GM19035 (cell line): ENCODE measurements at regions not wholly inside any gene's neighbourhood (a gene's known extent, or its start where the extent isn't known, plus 50 kb on each side); places are given as distances from the start of the nearest gene placed in this dataset.
A peak's percentile ranks its signal among the peaks of the same experiment; 100 is the strongest.

Source experiments
- ATAC-seq: cut with Tn5 transposase; IDR thresholded peaks from one replicate; pipeline ENCODE4 v1.9.1; 2021; ENCODE audit not compliant: unreplicated experiment

- no peak for ATAC-seq
Observed at GRCh38 chr13:74620308-74620707, 486.1 kb upstream of the KLF12 start.

DNA sequence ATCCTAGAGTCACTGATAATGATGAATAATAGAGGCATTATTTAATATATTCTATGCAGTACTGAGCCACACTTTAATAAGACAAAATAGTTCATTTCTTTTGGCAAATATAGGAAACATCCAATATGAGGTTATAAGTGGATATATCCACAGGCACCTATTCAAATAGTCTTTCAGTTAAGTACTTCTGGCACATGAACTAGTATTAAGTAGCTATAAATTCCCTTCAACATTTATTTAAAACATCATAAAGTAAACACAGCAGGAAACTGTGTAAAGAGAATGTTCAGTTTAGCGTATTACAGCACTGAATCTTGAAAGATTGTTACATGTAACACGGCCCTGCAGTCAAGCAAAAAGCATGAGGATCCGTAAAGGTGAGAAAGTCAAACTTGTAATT is 463.3 kb upstream of the KLF12 start:
- no peak for ATAC-seq

GRCh38 chr13:74596691-74597090 is 462.5 kb upstream of the KLF12 start:
- ATAC-seq: no peak

GRCh38 chr13:74593688-74594087 is 459.5 kb upstream of the KLF12 start:
- ATAC-seq: no peak

GRCh38 chr13:74586847-74587246 is 452.6 kb upstream of the KLF12 start:
- ATAC-seq: no peak

DNA sequence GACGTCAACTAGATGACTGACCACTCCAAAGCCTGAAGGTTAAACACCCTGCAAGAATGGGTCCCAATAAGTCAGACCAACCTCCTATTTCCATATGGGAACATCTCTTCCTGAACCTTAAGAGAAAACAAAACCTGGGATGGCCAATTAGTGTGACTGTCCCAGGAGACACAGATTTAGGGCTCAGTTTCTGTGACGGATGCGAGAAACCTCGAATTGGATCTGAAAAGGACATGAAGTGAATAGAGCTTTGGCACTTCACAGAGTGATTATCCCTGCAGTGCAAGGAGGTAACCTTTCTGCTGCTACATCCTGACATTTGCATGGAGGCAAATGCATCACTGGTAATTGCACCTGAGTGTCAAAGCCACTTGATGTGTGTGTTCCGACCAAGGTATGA is 442.2 kb upstream of the KLF12 start:
- no peak for ATAC-seq

- ATAC-seq: peak; percentile 75
Observed at GRCh38 chr13:74575729-74576125, 441.5 kb upstream of the KLF12 start.

DNA sequence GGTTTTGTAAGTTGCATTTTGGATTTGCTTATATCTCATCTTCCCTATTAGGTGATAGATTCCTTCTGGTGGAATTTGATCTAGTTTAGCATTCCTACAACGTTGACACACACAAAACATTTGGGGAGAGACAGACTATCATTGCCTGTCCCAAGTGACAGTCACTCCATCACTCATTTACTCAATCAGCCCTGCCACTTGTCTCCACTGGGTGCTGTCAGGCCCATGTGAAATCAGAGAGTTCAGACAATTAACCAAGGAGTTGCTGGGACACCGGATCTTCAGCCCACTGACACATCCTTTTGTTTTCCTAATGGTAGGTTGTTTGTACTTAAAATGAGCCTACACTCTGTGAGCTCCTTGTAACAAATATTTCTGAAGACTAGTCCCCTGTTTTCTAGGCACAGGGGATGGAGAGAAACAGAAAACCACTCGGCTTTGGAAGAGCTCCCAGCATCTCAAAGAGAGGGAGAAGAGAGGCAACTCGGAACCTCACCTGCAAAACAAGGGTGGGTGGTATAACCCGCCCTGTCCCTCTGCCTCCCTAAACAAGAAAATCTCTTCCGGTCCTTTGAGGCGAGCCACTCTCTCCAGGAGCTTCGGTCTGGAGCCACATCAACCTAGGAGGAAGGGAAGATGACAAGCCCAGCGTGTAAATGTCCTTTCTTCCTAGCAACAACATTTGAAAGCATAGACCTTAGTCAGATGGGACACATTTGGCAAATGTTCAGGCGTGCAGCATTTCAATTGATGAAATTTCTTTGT is 440.9 kb upstream of the KLF12 start:
- ATAC-seq: peak; percentile 24

- no peak for ATAC-seq
Observed at GRCh38 chr13:74573654-74574053, 439.4 kb upstream of the KLF12 start.

GRCh38 chr13:74571811-74572210 is 437.6 kb upstream of the KLF12 start:
- no peak for ATAC-seq

- ATAC-seq: no peak
Observed at GRCh38 chr13:74570834-74571233, 436.6 kb upstream of the KLF12 start.

DNA sequence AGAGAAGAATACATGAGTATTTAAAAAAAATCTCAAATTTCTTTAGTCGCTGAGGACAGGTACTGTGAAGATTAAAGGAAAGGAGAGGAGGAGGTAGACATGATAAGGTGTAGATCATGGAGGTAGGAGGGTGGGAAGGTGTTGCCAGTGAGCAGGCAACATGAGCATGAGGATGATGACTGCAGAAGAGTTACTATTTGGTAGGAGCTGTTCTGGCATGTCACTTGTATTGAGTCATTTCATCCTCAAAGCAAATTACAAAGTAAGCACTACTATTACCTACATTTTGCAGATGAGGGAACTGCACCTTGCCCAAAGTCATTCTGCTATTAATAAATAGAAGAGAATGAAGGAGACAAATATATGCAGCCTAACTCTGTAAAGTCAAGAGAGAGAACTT is 435.8 kb upstream of the KLF12 start:
- no peak for ATAC-seq

DNA sequence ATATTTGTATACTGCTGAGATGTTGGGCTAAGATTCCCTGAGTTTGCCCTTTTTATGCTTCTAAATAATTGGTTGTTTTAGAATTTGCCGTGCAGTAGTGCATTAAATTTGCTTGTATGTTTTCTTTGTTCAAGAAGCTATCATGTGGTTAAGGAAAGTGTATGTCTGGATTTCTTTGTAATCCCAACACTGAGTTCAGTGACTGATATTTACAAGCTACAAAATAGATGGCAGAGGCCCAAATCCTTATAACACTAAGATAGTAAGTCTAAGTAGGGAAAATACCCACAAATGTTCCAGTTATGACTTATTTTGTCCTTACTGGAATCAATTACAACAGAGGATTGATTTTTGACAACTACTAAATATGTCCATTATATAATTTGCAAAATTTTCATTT is 435.0 kb upstream of the KLF12 start:
- ATAC-seq: no peak

DNA sequence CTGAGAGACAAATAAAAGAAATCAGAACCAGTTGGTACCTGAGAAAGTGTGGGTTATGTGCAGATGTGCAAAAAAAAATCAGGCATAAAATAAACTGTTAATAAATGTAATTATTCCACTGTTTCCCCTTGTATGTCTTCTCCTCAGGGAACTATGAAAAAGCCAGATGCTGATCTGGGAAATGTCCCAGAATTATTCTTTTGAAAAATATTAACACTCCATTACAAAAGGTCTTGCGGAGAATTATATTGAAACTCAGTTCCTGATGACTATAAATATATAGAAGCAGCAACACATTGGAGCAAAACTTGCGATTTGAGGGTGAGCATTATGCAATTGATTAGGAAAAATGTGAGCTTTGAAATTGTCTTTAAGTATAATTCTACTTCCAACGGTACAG is 433.3 kb upstream of the KLF12 start:
- no peak for ATAC-seq

DNA sequence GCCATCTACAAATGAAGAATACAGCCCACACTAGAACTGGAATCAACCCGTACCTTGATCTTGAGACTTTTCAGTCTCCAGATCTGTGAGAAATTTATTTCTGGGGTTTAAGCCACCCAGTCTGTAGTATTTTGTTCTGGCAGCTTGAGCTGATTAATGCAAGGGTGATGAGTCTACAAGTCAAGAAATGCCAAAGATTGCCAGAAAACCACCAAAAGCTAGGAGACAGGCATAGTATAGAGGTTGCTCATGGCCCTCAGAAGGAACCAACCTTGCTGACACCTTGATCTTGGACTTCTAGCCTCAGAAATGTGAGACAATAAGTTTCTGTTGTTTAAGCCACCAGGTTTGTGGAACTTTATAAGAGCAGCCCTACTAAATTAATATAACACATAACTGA is 428.2 kb upstream of the KLF12 start:
- ATAC-seq: no peak

DNA sequence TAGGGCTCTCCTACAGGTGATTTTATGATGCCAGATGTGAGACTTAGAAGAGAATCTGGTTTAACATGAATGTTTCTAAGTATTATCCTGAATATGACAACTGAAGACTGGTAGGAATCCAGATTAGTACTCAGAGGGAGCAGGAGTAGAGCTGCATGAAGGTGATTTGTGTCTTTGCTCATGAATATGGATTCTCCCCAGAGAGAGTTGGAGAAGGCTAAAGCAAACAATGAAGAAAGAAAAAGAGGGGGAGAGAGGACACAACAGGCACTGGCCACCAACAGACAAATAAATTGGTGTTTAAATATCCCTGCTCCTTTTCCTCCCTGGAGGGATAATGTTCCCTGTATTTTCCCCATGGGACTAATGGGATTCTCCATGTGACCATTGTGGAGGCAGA is 427.0 kb upstream of the KLF12 start:
- no peak for ATAC-seq

DNA sequence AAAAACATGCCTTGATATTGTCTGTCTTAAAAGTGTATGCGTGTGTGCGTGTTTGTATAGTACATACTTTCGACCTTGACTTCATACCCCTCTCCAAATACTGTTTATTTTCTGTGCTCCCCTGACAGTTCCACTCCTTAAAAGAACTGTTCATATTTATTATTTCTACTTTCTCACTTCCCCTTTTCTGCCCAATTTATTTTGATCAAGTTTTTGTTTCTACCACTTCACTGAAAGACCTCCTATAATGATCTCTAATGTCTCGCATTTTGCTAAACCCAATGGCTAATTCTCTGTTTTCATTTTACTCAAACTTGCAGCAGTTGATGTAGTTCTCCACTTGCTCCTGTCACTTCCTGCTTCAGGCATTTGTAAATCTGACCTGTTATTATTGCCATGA is 426.1 kb upstream of the KLF12 start:
- peak; percentile 84 for ATAC-seq

- no peak for ATAC-seq
Observed at GRCh38 chr13:74557870-74558269, 423.7 kb upstream of the KLF12 start.

GRCh38 chr13:74555651-74556420 is 421.6 kb upstream of the KLF12 start:
- no peak for ATAC-seq

GRCh38 chr13:74555276-74555625 is 421.0 kb upstream of the KLF12 start:
- ATAC-seq: no peak

DNA sequence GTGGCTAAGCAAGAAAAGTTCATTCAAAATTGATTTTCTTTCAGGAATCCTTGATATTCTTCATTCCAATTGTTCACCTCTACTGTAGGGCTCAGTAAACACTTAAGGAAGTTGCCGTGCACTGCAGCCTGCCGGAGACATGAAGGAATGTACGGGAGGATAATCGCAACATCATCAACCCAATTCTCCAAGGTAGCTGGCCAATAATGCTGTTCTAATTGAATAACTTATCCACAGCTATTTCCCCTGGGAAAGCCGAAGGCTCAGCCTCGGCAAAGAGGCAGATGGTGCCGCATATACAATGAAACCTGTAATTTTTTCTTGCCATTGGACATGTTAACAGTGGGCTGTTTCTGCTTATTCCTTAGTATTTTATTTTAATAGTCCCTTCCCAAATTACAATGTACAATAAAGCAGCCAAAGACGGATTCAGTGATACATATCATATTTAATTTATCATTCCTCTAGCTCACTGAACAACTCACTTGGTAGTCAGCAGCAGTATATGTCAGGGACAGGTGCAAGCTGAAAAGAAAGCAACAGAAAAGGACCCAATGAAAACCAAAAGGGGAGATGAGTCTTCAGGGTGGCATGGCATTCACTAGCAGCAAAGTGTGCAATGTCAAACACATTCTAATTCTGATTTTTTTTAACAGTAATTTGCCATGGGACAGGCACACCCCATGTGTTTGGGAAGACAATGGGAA is 420.5 kb upstream of the KLF12 start:
- no peak for ATAC-seq

DNA sequence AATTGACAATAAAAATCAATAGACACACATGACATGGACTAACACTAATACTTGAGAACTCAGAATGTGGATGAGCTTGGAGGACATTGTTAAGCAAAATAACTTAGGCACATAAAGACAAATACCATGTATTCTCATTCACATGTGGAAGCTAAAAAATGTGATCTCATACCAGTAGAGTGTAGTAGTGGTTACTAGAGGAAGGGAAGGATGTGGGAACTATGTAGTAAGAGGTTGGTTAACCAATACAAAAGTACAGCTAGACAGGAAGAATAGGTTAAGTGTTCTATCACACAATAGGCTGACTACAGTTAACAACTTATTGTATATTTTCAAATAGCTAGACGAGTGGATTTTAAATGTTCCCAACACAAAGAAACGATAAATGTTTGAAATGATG is 415.8 kb upstream of the KLF12 start:
- ATAC-seq: no peak
